ENCODE measurements at regions not wholly inside any gene's neighbourhood (a gene's known extent, or its start where the extent isn't known, plus 50 kb on each side); places are given as distances from the start of the nearest gene placed in this dataset.

DNA sequence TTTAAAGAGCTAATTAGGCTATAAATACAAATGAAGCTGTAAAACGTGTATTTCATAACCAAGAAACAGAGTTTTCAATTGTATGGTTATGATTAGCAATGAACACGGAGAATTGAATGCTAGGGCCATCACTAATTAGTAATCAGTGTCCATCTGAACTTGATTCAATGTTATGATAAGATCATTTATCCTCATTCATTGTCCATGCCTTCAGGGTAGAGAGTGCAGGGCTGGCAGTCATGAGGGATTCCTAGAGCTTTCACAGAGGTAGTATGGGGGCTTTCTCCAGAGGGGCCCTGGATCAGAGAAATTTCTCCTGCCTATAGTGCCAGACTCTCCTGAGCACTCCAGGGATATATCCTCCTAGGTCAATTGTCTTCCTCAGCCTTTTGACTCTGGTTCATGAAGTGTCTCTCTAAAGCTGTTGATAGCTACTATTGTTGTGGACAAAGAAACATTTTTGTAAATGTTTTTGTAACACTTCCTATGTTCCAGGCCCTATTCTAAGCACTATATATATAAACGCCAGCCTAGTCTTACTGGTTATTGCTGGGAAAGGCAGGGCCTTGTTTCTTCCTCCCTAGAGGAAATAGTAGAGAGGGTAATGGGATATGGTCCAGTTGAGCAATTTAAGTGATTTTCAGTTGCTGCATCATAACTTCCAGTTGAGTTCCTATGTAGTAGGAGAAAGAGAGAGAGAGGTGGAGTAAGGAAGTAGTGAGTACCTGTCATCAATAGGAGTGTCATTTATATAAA lies 249.0 kb downstream of the NFKBIZ start:
- H3K36me3 ChIP-seq (ENCODE audit: control insufficient read depth, insufficient read depth, low read length) = no peaks in the 10 kb centered on the region
- no peak overlapping the region for H3K4me3 ChIP-seq (ENCODE audit: insufficient read depth, low read depth, low read length, poor library complexity, severe bottlenecking)
- H3K4me1 ChIP-seq (ENCODE audit: control insufficient read depth, insufficient read depth, low read length, poor library complexity, severe bottlenecking) = no peaks in the 10 kb centered on the region
- no peaks in the 10 kb centered on the region for H3K27me3 ChIP-seq (replicated peaks; ENCODE audit: control insufficient read depth, insufficient read depth, low read length, poor library complexity, severe bottlenecking)
- DNase-seq = no peak
- H3K9me3 ChIP-seq (ENCODE audit: control insufficient read depth, low read length) = no peaks in the 10 kb centered on the region
- no peak overlapping the region for H3K27ac ChIP-seq (ENCODE audit: insufficient read depth, low read length, poor library complexity, severe bottlenecking)

DNA sequence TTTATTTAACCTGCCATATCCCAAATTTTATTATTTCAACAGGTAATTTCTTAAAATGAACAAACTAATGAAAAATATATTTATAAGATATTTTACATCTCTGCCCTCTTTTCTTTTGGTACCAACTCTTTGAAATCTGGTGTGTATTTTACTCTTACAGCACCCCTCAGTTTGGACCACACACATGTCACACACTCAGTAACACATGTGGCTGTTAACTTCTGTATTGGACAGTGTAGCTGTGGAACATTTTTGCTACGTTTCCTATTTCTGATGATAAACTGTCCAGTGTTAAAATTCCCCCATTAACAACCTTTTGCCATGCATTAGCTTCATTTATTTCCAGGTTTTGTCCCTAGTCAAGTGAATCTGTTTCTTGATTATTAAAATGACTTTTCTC lies 250.6 kb downstream of the NFKBIZ start:
- Histone ChIP-seq H3K27me3 (replicated peaks; ENCODE audit: control insufficient read depth, insufficient read depth, low read length, poor library complexity, severe bottlenecking) (no peaks in the 10 kb centered on the region), H3K4me3 (ENCODE audit: insufficient read depth, low read depth, low read length, poor library complexity, severe bottlenecking) (no peak overlapping the region), H3K4me1 (ENCODE audit: control insufficient read depth, insufficient read depth, low read length, poor library complexity, severe bottlenecking) (no peaks in the 10 kb centered on the region), H3K9me3 (ENCODE audit: control insufficient read depth, low read length) (no peaks in the 10 kb centered on the region), H3K36me3 (ENCODE audit: control insufficient read depth, insufficient read depth, low read length) (no peaks in the 10 kb centered on the region), H3K27ac (ENCODE audit: insufficient read depth, low read length, poor library complexity, severe bottlenecking) (no peak overlapping the region)
- no peak for DNase-seq

DNA sequence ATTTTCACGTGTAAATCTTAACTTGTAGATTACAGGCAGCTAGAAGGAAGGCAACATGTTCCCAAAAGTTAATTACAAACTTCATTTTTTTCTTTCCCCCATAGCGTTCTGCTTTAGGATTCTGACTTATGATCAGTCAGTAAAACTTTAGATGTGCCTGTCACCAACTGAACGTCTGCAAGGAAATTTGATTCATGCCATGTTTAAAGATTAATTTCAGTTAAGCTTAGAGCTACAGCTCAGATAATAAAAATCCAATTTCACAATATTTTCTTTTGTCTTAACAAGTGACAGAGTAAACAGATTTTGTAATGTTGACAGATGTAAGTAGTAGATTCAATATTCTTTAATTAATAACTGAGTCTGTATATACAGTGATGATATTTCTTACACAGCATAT lies 253.1 kb downstream of the NFKBIZ start:
- Histone ChIP-seq H3K36me3 (ENCODE audit: control insufficient read depth, insufficient read depth, low read length) (no peaks in the 10 kb centered on the region), H3K27me3 (replicated peaks; ENCODE audit: control insufficient read depth, insufficient read depth, low read length, poor library complexity, severe bottlenecking) (no peaks in the 10 kb centered on the region), H3K4me3 (ENCODE audit: insufficient read depth, low read depth, low read length, poor library complexity, severe bottlenecking) (no peak overlapping the region), H3K4me1 (ENCODE audit: control insufficient read depth, insufficient read depth, low read length, poor library complexity, severe bottlenecking) (peaks cover 2% of the 10 kb centered on the region), H3K27ac (ENCODE audit: insufficient read depth, low read length, poor library complexity, severe bottlenecking) (no peak overlapping the region), H3K9me3 (ENCODE audit: control insufficient read depth, low read length) (no peaks in the 10 kb centered on the region)
- no peak for DNase-seq

DNA sequence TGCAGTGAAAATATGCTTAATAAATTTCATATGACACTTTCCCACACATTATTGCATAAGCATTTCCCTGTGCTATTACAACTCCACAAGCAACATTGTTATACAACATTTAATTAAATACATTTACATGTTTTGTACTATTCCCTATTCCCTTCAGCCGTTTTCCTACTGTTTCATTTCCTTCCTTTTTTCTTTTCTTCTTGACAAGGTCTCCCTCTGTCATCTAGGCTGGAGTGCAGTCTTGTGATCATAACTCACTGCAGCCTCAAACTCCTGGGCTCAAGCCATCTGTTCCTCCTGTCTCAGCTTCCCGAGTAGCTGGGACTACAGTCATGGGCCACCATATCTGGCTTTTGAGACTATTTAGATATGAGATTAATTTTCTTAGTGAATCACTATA lies 254.7 kb downstream of the NFKBIZ start:
- Histone ChIP-seq H3K4me3 (ENCODE audit: insufficient read depth, low read depth, low read length, poor library complexity, severe bottlenecking) (no peak overlapping the region), H3K27ac (ENCODE audit: insufficient read depth, low read length, poor library complexity, severe bottlenecking) (no peak overlapping the region), H3K36me3 (ENCODE audit: control insufficient read depth, insufficient read depth, low read length) (no peaks in the 10 kb centered on the region), H3K27me3 (replicated peaks; ENCODE audit: control insufficient read depth, insufficient read depth, low read length, poor library complexity, severe bottlenecking) (no peaks in the 10 kb centered on the region), H3K9me3 (ENCODE audit: control insufficient read depth, low read length) (no peaks in the 10 kb centered on the region), H3K4me1 (ENCODE audit: control insufficient read depth, insufficient read depth, low read length, poor library complexity, severe bottlenecking) (peaks cover 2% of the 10 kb centered on the region)
- DNase-seq = no peak

DNA sequence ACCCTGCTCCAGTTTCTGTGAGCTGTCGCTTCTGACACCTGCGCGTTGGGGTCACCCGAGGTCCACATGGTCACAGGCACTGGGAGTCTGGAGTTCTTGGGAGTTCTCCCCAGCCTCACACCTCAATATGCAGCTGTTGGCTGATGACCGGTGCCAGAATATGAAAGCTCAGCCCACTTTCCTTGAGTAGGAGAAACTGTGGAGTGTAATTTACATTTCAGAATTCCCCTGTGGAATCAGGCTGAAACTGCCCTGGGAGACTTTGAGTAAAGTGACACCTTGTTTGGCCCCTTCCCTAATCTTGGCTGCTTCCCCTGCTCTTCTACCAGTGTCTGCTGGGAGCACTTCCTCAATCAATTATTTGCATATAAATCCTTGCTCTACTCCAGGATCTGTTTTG lies 255.9 kb downstream of the NFKBIZ start:
- no peaks in the 10 kb centered on the region for H3K27me3 ChIP-seq (replicated peaks; ENCODE audit: control insufficient read depth, insufficient read depth, low read length, poor library complexity, severe bottlenecking)
- H3K4me3 ChIP-seq (ENCODE audit: insufficient read depth, low read depth, low read length, poor library complexity, severe bottlenecking) = no peak overlapping the region
- no peaks in the 10 kb centered on the region for H3K36me3 ChIP-seq (ENCODE audit: control insufficient read depth, insufficient read depth, low read length)
- no peaks in the 10 kb centered on the region for H3K9me3 ChIP-seq (ENCODE audit: control insufficient read depth, low read length)
- no peak overlapping the region for H3K27ac ChIP-seq (ENCODE audit: insufficient read depth, low read length, poor library complexity, severe bottlenecking)
- H3K4me1 ChIP-seq (ENCODE audit: control insufficient read depth, insufficient read depth, low read length, poor library complexity, severe bottlenecking) = peaks cover 2% of the 10 kb centered on the region
- DNase-seq = no peak

DNA sequence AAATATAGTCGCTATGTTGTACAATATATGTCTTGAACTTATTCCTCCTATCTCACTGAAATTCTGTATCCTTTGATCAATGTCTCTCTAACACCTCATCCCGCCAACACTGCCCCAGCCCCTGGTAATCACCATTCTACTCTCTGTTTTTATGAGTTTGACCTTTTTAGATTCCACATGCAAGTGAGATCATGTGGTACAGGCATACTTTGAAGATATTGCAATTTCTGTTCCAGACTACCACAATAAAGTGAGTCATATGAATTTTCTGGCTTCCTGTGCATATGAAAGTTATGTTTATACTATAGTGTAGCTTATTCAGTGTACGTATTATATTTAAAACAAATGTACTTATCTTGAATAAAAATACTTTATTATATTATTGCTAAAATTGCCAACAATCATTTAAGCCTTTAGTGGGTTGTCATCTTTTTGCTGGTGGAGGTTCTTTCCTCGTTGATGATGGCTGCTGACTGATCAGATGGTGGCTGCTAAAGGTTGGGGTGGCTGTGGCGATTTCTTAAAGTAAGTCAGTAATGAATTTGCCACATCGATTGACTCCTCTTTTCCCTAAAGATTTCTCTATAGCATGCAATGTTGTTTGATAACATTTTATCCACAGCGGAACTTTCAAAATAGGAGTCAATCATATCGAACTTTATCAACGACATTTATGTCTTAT lies 257.2 kb downstream of the NFKBIZ start:
- H3K36me3 ChIP-seq (ENCODE audit: control insufficient read depth, insufficient read depth, low read length) = no peaks in the 10 kb centered on the region
- H3K27me3 ChIP-seq (replicated peaks; ENCODE audit: control insufficient read depth, insufficient read depth, low read length, poor library complexity, severe bottlenecking) = no peaks in the 10 kb centered on the region
- H3K27ac ChIP-seq (ENCODE audit: insufficient read depth, low read length, poor library complexity, severe bottlenecking) = no peak overlapping the region
- no peak overlapping the region for H3K4me3 ChIP-seq (ENCODE audit: insufficient read depth, low read depth, low read length, poor library complexity, severe bottlenecking)
- DNase-seq = no peak
- peaks cover 2% of the 10 kb centered on the region for H3K4me1 ChIP-seq (ENCODE audit: control insufficient read depth, insufficient read depth, low read length, poor library complexity, severe bottlenecking)
- no peaks in the 10 kb centered on the region for H3K9me3 ChIP-seq (ENCODE audit: control insufficient read depth, low read length)

DNA sequence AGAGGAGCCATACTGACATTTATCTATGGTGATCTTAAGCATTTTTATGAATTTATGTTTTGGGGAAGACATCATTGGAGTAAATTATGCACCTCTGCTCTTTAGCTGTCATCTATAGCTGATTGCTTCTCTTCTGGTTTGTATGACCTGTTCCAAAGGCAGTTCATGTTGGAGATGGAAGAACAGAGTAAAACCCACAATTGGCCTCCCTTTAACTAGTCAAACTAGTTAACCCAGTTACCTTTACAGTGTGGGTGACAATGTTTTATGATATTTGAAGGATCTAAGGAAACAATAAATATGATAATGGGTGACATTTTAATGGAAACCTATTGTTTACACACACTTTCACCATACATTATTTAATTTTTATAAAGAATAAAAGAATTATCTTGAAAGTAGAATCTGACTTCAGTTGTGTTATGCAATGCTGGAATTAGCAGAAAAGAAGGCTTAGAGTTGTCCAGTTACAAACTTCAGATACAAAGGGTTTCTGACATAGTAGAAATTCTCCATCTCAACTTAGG lies 263.5 kb downstream of the NFKBIZ start:
- Histone ChIP-seq H3K27ac (ENCODE audit: insufficient read depth, low read length, poor library complexity, severe bottlenecking) (no peak overlapping the region), H3K9me3 (ENCODE audit: control insufficient read depth, low read length) (no peaks in the 10 kb centered on the region), H3K36me3 (ENCODE audit: control insufficient read depth, insufficient read depth, low read length) (no peaks in the 10 kb centered on the region), H3K27me3 (replicated peaks; ENCODE audit: control insufficient read depth, insufficient read depth, low read length, poor library complexity, severe bottlenecking) (no peaks in the 10 kb centered on the region), H3K4me3 (ENCODE audit: insufficient read depth, low read depth, low read length, poor library complexity, severe bottlenecking) (no peak overlapping the region), H3K4me1 (ENCODE audit: control insufficient read depth, insufficient read depth, low read length, poor library complexity, severe bottlenecking) (no peaks in the 10 kb centered on the region)
- no peak for DNase-seq

DNA sequence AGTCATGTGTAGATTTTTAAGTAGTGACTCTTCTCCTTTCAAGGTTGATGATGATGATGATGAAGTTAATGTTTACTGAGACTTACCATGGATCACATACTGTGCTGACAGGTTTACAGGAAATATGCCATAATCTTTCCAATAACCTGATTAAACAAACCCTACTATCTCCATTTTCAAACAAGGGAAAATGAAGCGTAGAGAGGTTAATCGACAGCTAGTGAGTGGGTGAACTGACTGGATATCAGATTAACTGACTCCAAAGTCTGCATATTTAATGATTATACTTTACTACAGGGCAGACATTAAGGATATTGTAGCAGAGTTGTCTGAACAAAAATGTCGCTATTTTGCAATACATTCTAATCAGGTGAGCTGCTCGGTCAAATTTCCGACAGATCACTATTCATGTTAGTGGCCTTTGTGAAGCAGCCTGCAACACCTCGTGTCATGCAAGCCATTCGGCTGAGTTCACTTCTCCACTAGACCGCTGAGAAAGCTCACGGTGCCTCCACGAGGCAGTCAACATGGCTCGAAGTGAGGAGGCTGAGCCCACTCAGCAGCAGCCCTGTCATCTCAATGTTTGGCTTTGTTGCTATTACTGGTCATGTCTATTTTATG lies 264.2 kb downstream of the NFKBIZ start:
- Histone ChIP-seq H3K27ac (ENCODE audit: insufficient read depth, low read length, poor library complexity, severe bottlenecking) (no peak overlapping the region), H3K36me3 (ENCODE audit: control insufficient read depth, insufficient read depth, low read length) (no peaks in the 10 kb centered on the region), H3K4me3 (ENCODE audit: insufficient read depth, low read depth, low read length, poor library complexity, severe bottlenecking) (no peak overlapping the region), H3K9me3 (ENCODE audit: control insufficient read depth, low read length) (no peaks in the 10 kb centered on the region), H3K27me3 (replicated peaks; ENCODE audit: control insufficient read depth, insufficient read depth, low read length, poor library complexity, severe bottlenecking) (no peaks in the 10 kb centered on the region), H3K4me1 (ENCODE audit: control insufficient read depth, insufficient read depth, low read length, poor library complexity, severe bottlenecking) (no peaks in the 10 kb centered on the region)
- no peak for DNase-seq

DNA sequence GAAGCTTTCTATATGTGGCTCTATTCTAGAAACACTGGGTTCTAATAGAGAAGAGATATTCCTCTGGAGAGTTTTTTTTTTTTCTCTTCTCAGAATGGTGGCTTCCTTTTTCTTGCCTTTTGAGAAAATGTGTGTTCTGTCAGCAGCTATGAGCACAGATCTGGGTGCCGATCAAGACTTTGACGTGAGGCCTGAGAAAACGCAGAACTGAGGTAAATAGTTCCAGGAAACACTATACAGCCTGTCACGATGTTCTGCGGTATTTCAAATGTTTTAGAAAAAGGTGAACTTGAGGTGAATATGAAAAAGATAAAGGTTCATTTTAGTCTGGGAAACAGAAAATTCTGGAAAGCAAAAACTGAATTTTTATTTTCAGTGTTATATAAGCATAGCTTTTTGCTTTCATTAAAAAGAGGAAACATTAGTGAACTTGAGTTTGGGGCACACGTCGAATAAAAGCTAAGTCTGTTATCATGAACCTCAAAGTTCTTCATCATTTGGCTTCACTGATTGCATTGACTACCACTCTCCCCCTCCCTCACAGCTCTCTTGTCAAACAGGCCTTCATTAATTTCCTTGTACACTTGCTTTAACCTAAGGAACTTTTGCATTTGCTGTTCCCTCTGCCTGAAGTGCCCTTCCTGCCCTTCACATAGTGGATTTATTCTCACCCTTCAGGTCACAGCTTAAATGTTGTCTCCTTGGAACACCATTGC lies 265.1 kb downstream of the NFKBIZ start:
- Histone ChIP-seq H3K27me3 (replicated peaks; ENCODE audit: control insufficient read depth, insufficient read depth, low read length, poor library complexity, severe bottlenecking) (no peaks in the 10 kb centered on the region), H3K4me1 (ENCODE audit: control insufficient read depth, insufficient read depth, low read length, poor library complexity, severe bottlenecking) (no peaks in the 10 kb centered on the region), H3K4me3 (ENCODE audit: insufficient read depth, low read depth, low read length, poor library complexity, severe bottlenecking) (no peak overlapping the region), H3K9me3 (ENCODE audit: control insufficient read depth, low read length) (no peaks in the 10 kb centered on the region), H3K27ac (ENCODE audit: insufficient read depth, low read length, poor library complexity, severe bottlenecking) (no peak overlapping the region), H3K36me3 (ENCODE audit: control insufficient read depth, insufficient read depth, low read length) (no peaks in the 10 kb centered on the region)
- peak in 1 of 3 donors; percentile 6 for DNase-seq

Measured in effector memory CD4-positive, alpha-beta T cell (primary cell).